HUES64 (cell line): ENCODE measurements at regions not wholly inside any gene's neighbourhood (a gene's known extent, or its start where the extent isn't known, plus 50 kb on each side); places are given as distances from the start of the nearest gene placed in this dataset.
"Not testable (repeated sequence)": the region's sequence is repeated elsewhere in the genome, so short reads cannot be mapped to it uniquely, and the experiment has no call there.

Experiments used
- H3K27ac ChIP-seq: 2 replicates; pipeline ENCODE4 v1.7.0; 2013; ENCODE audit warnings: low read depth, low read length, inconsistent platforms
- H3K27me3 ChIP-seq: 2 replicates; pipeline ENCODE4 v1.6.1; 2013; ENCODE audit warnings: mild to moderate bottlenecking, low read length; ENCODE audit not compliant: insufficient read depth
- H3K36me3 ChIP-seq: 2 replicates; pipeline ENCODE4 v1.6.1; 2013; ENCODE audit warnings: mild to moderate bottlenecking, low read length; ENCODE audit not compliant: insufficient read depth
- H3K4me1 ChIP-seq: 2 replicates; pipeline ENCODE4 v1.6.1; 2013; ENCODE audit warnings: mild to moderate bottlenecking, low read length, moderate library complexity; ENCODE audit not compliant: insufficient read depth
- H3K4me3 ChIP-seq: 2 replicates; pipeline ENCODE4 v1.5.1; 2013; ENCODE audit warnings: mild to moderate bottlenecking, low read length, moderate library complexity
- H3K9ac ChIP-seq: 2 replicates; pipeline ENCODE4 v1.6.1; 2013; ENCODE audit warnings: mild to moderate bottlenecking, low read depth, low read length
- H3K9me3 ChIP-seq: 2 replicates; pipeline ENCODE4 v1.6.1; 2013; ENCODE audit warnings: low read depth, low read length; ENCODE audit not compliant: insufficient read depth
- WGBS: fragments of 150-250, 120-280 bp; methylation state at CpG from one replicate; pipeline ENCODE4 v1.1.7; 2013; ENCODE audit warnings: missing lambda C conversion rate; 5-methylcytosine and 5-hydroxymethylcytosine counted together

- Histone ChIP-seq H3K9ac (no peak overlapping the region), H3K4me3 (no peak overlapping the region), H3K27me3 (no peaks in the 10 kb centered on the region), H3K9me3 (no peaks in the 10 kb centered on the region), H3K27ac (no peak overlapping the region), H3K4me1 (no peaks in the 10 kb centered on the region), H3K36me3 (no peaks in the 10 kb centered on the region)
- 93% methylated on average over 5 of the region's 5 CpGs for WGBS
These were observed 377.1 kb downstream of the NPHP4 start for GRCh38 chr1:5615076-5615475.

GRCh38 chr1:5613900-5614299, 378.3 kb downstream of the NPHP4 start:
- H3K36me3 ChIP-seq = no peaks in the 10 kb centered on the region
- no peaks in the 10 kb centered on the region for H3K9me3 ChIP-seq
- no peak overlapping the region for H3K27ac ChIP-seq
- no peak overlapping the region for H3K9ac ChIP-seq
- H3K4me3 ChIP-seq = no peak overlapping the region
- WGBS = 98% methylated on average over 4 of the region's 4 CpGs
- no peaks in the 10 kb centered on the region for H3K4me1 ChIP-seq
- H3K27me3 ChIP-seq = no peaks in the 10 kb centered on the region

- Histone ChIP-seq H3K4me3 (no peak overlapping the region), H3K36me3 (no peaks in the 10 kb centered on the region), H3K4me1 (no peaks in the 10 kb centered on the region), H3K27ac (no peak overlapping the region), H3K9me3 (no peaks in the 10 kb centered on the region), H3K9ac (no peak overlapping the region), H3K27me3 (no peaks in the 10 kb centered on the region)
- WGBS = 94% methylated on average over 3 of the region's 3 CpGs
These were observed 380.4 kb downstream of the NPHP4 start for GRCh38 chr1:5611851-5612250.

GRCh38 chr1:5611431-5611830, 380.8 kb downstream of the NPHP4 start:
- Histone ChIP-seq H3K4me3 (no peak overlapping the region), H3K4me1 (no peaks in the 10 kb centered on the region), H3K9me3 (no peaks in the 10 kb centered on the region), H3K27ac (no peak overlapping the region), H3K9ac (no peak overlapping the region), H3K36me3 (no peaks in the 10 kb centered on the region), H3K27me3 (no peaks in the 10 kb centered on the region)
- WGBS = 92% methylated on average over 2 of the region's 2 CpGs

- H3K27ac ChIP-seq = no peak overlapping the region
- no peaks in the 10 kb centered on the region for H3K9me3 ChIP-seq
- no peak overlapping the region for H3K4me3 ChIP-seq
- no CpG with 5 or more reads among the region's 1 CpG for WGBS
- H3K4me1 ChIP-seq = no peaks in the 10 kb centered on the region
- H3K27me3 ChIP-seq = no peaks in the 10 kb centered on the region
- H3K36me3 ChIP-seq = no peaks in the 10 kb centered on the region
- H3K9ac ChIP-seq = no peak overlapping the region
These were observed 381.8 kb downstream of the NPHP4 start for GRCh38 chr1:5610432-5610831.

- no peak overlapping the region for H3K27ac ChIP-seq
- H3K4me3 ChIP-seq = no peak overlapping the region
- H3K9ac ChIP-seq = no peak overlapping the region
- no peaks in the 10 kb centered on the region for H3K4me1 ChIP-seq
- no peaks in the 10 kb centered on the region for H3K9me3 ChIP-seq
- H3K27me3 ChIP-seq = no peaks in the 10 kb centered on the region; the same call in 1 of the 2 replicates
- H3K36me3 ChIP-seq = no peaks in the 10 kb centered on the region
- WGBS = 91% methylated on average over 3 of the region's 3 CpGs
These were observed 388.7 kb downstream of the NPHP4 start for GRCh38 chr1:5603353-5604104.

GRCh38 chr1:5602718-5603117, 389.5 kb downstream of the NPHP4 start:
- H3K4me1 ChIP-seq, H3K27ac ChIP-seq, H3K27me3 ChIP-seq, H3K9me3 ChIP-seq, H3K36me3 ChIP-seq, H3K4me3 ChIP-seq, H3K9ac ChIP-seq: not testable (repeated sequence)
- WGBS = 80% methylated on average over 5 of the region's 5 CpGs

- no peaks in the 10 kb centered on the region; the same call in 1 of the 2 replicates for H3K27me3 ChIP-seq
- H3K27ac ChIP-seq = no peak overlapping the region
- no peaks in the 10 kb centered on the region for H3K9me3 ChIP-seq
- 95% methylated on average over 21 of the region's 21 CpGs for WGBS
- H3K4me3 ChIP-seq = no peak overlapping the region
- no peaks in the 10 kb centered on the region for H3K36me3 ChIP-seq
- H3K4me1 ChIP-seq = peaks cover 4% of the 10 kb centered on the region; the same call in 1 of the 2 replicates
- no peak overlapping the region for H3K9ac ChIP-seq
These were observed 390.7 kb downstream of the NPHP4 start for GRCh38 chr1:5601516-5601915.

GRCh38 chr1:5599541-5599940, 392.7 kb downstream of the NPHP4 start:
- no peak overlapping the region for H3K9ac ChIP-seq
- H3K4me3 ChIP-seq = no peak overlapping the region
- no peaks in the 10 kb centered on the region; the same call in 1 of the 2 replicates for H3K27me3 ChIP-seq
- no peaks in the 10 kb centered on the region for H3K9me3 ChIP-seq
- no peaks in the 10 kb centered on the region for H3K36me3 ChIP-seq
- H3K4me1 ChIP-seq = peaks cover 5% of the 10 kb centered on the region; the same call in 1 of the 2 replicates
- WGBS = 59% methylated on average over 6 of the region's 6 CpGs
- no peak overlapping the region for H3K27ac ChIP-seq

- H3K9me3 ChIP-seq = no peaks in the 10 kb centered on the region
- no peak overlapping the region for H3K4me3 ChIP-seq
- H3K9ac ChIP-seq = no peak overlapping the region
- no peak overlapping the region for H3K27ac ChIP-seq
- H3K36me3 ChIP-seq = no peaks in the 10 kb centered on the region
- peaks cover 5% of the 10 kb centered on the region; the same call in 1 of the 2 replicates for H3K4me1 ChIP-seq
- 92% methylated on average over 10 of the region's 10 CpGs for WGBS
- no peaks in the 10 kb centered on the region; the same call in 1 of the 2 replicates for H3K27me3 ChIP-seq
These were observed 393.3 kb downstream of the NPHP4 start for GRCh38 chr1:5598824-5599395.

GRCh38 chr1:5597991-5598823, 394.0 kb downstream of the NPHP4 start:
- WGBS = 89% methylated on average over 10 of the region's 10 CpGs
- no peaks in the 10 kb centered on the region for H3K27me3 ChIP-seq
- H3K4me3 ChIP-seq = no peak overlapping the region
- H3K27ac ChIP-seq = no peak overlapping the region
- H3K9me3 ChIP-seq = no peaks in the 10 kb centered on the region
- H3K36me3 ChIP-seq = no peaks in the 10 kb centered on the region
- H3K4me1 ChIP-seq = peaks cover 5% of the 10 kb centered on the region; the same call in 1 of the 2 replicates
- no peak overlapping the region for H3K9ac ChIP-seq
